Stomach (tissue), 8 donors: ENCODE measurements at regions not wholly inside any gene's neighbourhood (a gene's known extent, or its start where the extent isn't known, plus 50 kb on each side); places are given as distances from the start of the nearest gene placed in this dataset.

Experiments used
- DNase-seq, 2 donors: peaks; one replicate each; pipeline versions ENCODE4 v3.0.0 to v3.0.0-alpha.2; 2013 to 2019
- H3K27ac ChIP-seq, 5 donors: fragments of 200-600 bp in 4 of 5; sonication (generic) in 4 of 5; one replicate each; pipeline ENCODE4 v1.5.1; 2013 to 2019; ENCODE audit warnings: mild to moderate bottlenecking in 1 of 5, moderate library complexity in 1 of 5
- H3K27me3 ChIP-seq, 3 donors: fragments of 200-600 bp; sonication (generic); one replicate each; pipeline ENCODE4 v1.5.1; 2017 to 2019; ENCODE audit warnings: mixed run types in 1 of 3
- H3K36me3 ChIP-seq, 4 donors: fragments of 200-600 bp; sonication (generic); 1 replicate in 3 of 4; 2 replicates in 1 of 4; pipeline ENCODE4 v1.5.1; 2016 to 2019
- H3K4me1 ChIP-seq, 4 donors: fragments of 200-600 bp; sonication (generic); one replicate each; pipeline ENCODE4 v1.5.1; 2016 to 2019
- H3K4me3 ChIP-seq, 4 donors: fragments of 200-600 bp; sonication (generic) in 3 of 4; one replicate each; pipeline ENCODE4 v1.5.1; 2016 to 2019; ENCODE audit warnings: mild to moderate bottlenecking in 1 of 4
- H3K9me3 ChIP-seq, 4 donors: fragments of 200-600 bp; sonication (generic); one replicate each; pipeline ENCODE4 v1.5.1; 2016 to 2019
- CTCF ChIP-seq, 7 experiments: fragments of 450-650 bp in 4 of 7; fragments of 200-600 bp in 3 of 7; sonication (generic) in 3 of 7; IDR thresholded peaks; one replicate each; pipeline ENCODE4 v1.5.1; 2016 to 2019; ENCODE audit warnings: antibody characterized with exemption in 7 of 7, control low read depth in 2 of 7, mild to moderate bottlenecking in 1 of 7
- EP300 ChIP-seq: sonication (generic); formaldehyde crosslinking; IDR thresholded peaks from one replicate; pipeline ENCODE4 v1.6.1; 2017; ENCODE audit warnings: antibody characterized with exemption
- POLR2A ChIP-seq, 4 donors: fragments of 450-650 bp; IDR thresholded peaks; one replicate each; pipeline ENCODE4 v1.6.1; 2016; ENCODE audit warnings: antibody characterized with exemption in 4 of 4, control low read depth in 2 of 4, mild to moderate bottlenecking in 1 of 4, moderate library complexity in 1 of 4
- POLR2AphosphoS5 ChIP-seq, 3 donors: sonication (generic); formaldehyde crosslinking; IDR thresholded peaks; one replicate each; pipeline ENCODE4 v1.6.1; 2016; ENCODE audit warnings: antibody characterized with exemption in 3 of 3
- WGBS, 5 donors: extraction: QIAGEN DNeasy Blood & Tissue Kit in 3 of 5; methylation state at CpG; one replicate each; pipeline versions ENCODE4 v1.1.5 to v1.1.7; 2013 to 2018; 5-methylcytosine and 5-hydroxymethylcytosine counted together
- intact Hi-C: fragments of 100-400 bp; cut with DNase I; formaldehyde crosslinking; loops from one replicate; pipeline ENCODE4 v1.15.1; 2023; ENCODE audit warnings: low total_unique reads
- donor health status: healthy with polysubstance abuse.
- donor health status: Bipolar disorder and iron deficiency.
- donor health status: healthy.

DNA sequence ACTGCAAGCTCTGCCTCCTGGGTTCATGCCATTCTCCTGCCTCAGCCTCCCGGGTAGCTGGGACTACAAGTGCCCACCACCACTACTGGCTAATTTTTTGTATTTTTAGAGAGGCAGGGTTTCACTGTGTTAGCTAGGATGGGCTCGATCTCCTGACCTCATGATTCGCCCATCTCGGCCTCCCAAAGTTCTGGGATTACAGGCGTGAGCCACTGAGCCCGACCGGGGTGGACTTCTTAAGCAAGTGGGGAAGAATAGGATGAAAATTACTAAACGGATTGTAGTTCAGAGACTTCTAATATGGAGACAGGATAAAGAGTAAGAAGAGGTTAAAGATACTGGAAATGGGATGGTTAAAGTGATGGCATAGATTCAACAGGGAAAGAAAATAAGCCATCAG is 132.3 kb upstream of the IRX2 start:
- Histone ChIP-seq H3K27ac (no peak overlapping the region), H3K4me1 (no peaks in the 10 kb centered on the region), H3K9me3 (peaks cover 0 to 16% (median 11%) of the 10 kb centered on the region in 4 donors), H3K36me3 (no peaks in the 10 kb centered on the region), H3K4me3 (no peak overlapping the region), H3K27me3 (no peaks in the 10 kb centered on the region)
- intact Hi-C loops = no loop called here
- DNase-seq = peak in 1 of 2 donors; percentile 18
- TF ChIP-seq EP300 (no peak), CTCF (IDR thresholded peaks at IDR 0.05) (no peak), POLR2AphosphoS5 (IDR thresholded peaks at IDR 0.05) (no peak), POLR2A (IDR thresholded peaks at IDR 0.05) (no peak)
- 87 to 93% (median 88%) methylated on average over 8 of the region's 8 CpGs for WGBS, 5 donors

DNA sequence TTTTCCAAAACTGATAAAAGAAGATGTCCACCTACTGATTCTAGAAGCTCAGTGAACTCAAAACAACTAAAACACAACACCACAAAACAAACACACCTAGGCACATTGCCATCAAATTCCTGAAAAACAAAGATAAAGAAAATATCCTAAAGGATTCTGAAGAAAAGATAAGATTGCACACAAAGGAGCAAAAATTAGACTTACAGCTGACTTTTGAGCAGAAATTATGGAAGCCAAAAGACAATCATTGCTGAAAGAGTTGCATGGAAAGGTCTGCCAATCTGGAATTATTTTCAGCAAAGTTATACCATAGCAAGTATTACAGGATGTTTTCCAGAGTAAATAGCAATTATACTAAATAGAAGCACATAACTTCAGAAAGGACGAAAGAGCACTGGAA is 128.2 kb upstream of the IRX2 start:
- Histone ChIP-seq H3K4me1 (no peaks in the 10 kb centered on the region), H3K27ac (no peak overlapping the region), H3K9me3 (peaks cover 0 to 25% (median 14%) of the 10 kb centered on the region in 4 donors), H3K27me3 (no peaks in the 10 kb centered on the region), H3K36me3 (no peaks in the 10 kb centered on the region), H3K4me3 (no peak overlapping the region)
- WGBS, 5 donors = 69 to 91% (median 83%) methylated on average over 1 of the region's 1 CpG
- TF ChIP-seq POLR2AphosphoS5 (IDR thresholded peaks at IDR 0.05) = no peak
- TF ChIP-seq CTCF (IDR thresholded peaks at IDR 0.05) = no peak
- TF ChIP-seq EP300 = no peak
- TF ChIP-seq POLR2A (IDR thresholded peaks at IDR 0.05) = no peak
- intact Hi-C loops = no loop called here
- no peak for DNase-seq

DNA sequence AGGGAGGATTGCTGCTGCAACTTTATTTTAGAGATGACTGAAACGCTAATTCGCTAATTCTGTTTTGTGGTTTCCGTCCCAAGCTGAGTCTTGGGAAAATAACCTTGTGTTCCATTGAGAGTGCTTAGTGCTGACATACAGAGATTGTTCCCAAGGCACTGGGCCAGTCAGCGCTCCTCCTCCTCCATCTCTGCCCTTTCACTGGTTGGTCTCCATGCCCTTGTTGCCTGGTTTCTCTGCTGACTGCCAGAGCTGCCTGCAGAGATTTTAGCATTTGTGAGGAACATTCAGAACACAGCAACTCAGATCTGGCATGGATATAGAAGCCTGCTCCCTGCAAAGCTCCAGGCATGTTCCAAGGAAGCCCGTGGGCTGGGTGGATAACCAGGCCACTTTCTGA is 126.0 kb upstream of the IRX2 start:
- no peak overlapping the region for H3K4me3 ChIP-seq
- H3K27me3 ChIP-seq = no peaks in the 10 kb centered on the region
- WGBS, 5 donors = 74 to 88% (median 86%) methylated on average over 5 of the region's 5 CpGs
- TF ChIP-seq CTCF (IDR thresholded peaks at IDR 0.05) = no peak
- no peak for TF ChIP-seq POLR2A (IDR thresholded peaks at IDR 0.05)
- TF ChIP-seq EP300 = no peak
- no peak for TF ChIP-seq POLR2AphosphoS5 (IDR thresholded peaks at IDR 0.05)
- intact Hi-C loops = no loop called here
- no peaks in the 10 kb centered on the region for H3K4me1 ChIP-seq
- H3K36me3 ChIP-seq = no peaks in the 10 kb centered on the region
- no peak for DNase-seq
- H3K27ac ChIP-seq = no peak overlapping the region
- peaks cover 0 to 25% (median 14%) of the 10 kb centered on the region in 4 donors for H3K9me3 ChIP-seq

DNA sequence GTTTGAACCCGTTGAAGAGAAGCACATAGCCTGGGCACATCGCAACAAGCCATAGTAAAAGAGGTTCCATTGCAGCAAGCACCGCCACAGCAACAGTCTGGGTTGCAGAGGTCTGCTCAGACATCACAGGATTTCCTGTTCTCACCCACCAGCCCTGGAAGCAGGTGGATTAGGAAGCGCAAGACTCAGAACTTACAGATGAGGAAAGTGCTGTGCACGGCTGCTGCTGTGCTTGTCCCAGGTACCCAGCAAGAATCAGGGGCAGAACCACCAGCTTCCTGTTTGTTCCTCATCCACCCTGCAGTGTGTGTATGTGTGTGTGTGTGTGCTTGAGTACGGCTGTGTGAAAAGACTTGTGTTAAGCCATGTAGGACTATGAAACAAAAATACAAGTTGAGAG is 124.7 kb upstream of the IRX2 start:
- Histone ChIP-seq H3K27ac (no peak overlapping the region), H3K4me1 (no peaks in the 10 kb centered on the region), H3K4me3 (no peak overlapping the region), H3K36me3 (no peaks in the 10 kb centered on the region), H3K9me3 (peaks cover 0 to 25% (median 14%) of the 10 kb centered on the region in 4 donors), H3K27me3 (no peaks in the 10 kb centered on the region)
- no peak for TF ChIP-seq POLR2AphosphoS5 (IDR thresholded peaks at IDR 0.05)
- TF ChIP-seq POLR2A (IDR thresholded peaks at IDR 0.05) = no peak
- no peak for TF ChIP-seq CTCF (IDR thresholded peaks at IDR 0.05)
- no peak for TF ChIP-seq EP300
- WGBS, 5 donors = 81 to 87% (median 85%) methylated on average over 6 of the region's 6 CpGs
- intact Hi-C loops = no loop called here
- no peak for DNase-seq
